HepG2 (cell line): ENCODE measurements at regions not wholly inside any gene's neighbourhood (a gene's known extent, or its start where the extent isn't known, plus 50 kb on each side); places are given as distances from the start of the nearest gene placed in this dataset.

Experiments
- ATAC-seq: fragments of 200-7000 bp; cut with Tn5 transposase; 3 replicates; pipeline ENCODE4 v1.9.1; 2020; ENCODE audit warnings: mild to moderate bottlenecking, moderate library complexity
- BruUV-seq: library from RNA; stranded (reverse); fragments of 400-500 nt; replicated peaks from 2 replicates; lab custom pipeline; 2021; lab: Mats Ljungman, UMichigan
- CTCF ChIA-PET: fragments of 300-600 bp; formaldehyde crosslinking; extraction: SDS; loops from one replicate; lab custom pipeline; 2021; ENCODE audit warnings: low total read pairs, inconsistent platforms, low intra/inter-chr PET ratio; lab: Yijun Ruan, JAX
- POLR2A ChIA-PET: fragments of 350-600 bp; sonication (Branson Sonifier 250); formaldehyde crosslinking; loops from one replicate; lab custom pipeline; 2020; ENCODE audit warnings: antibody characterized with exemption, inconsistent platforms; lab: Yijun Ruan, JAX
- DNase-seq: peaks from one replicate; pipeline ENCODE4 v3.0.0-alpha.2; 2015; ENCODE audit warnings: low spot score
- FAIRE-seq: peaks from 3 replicates; lab custom pipeline; 2011; peaks lifted over from hg19 to GRCh38; lab: Jason Lieb, UNC
- H2AFZ ChIP-seq: one replicate; pipeline ENCODE4 v1.6.1; 2011; ENCODE audit warnings: low read length, inconsistent platforms
- H3K27ac ChIP-seq: fragments of 300-600 bp; 3 replicates; pipeline ENCODE4 v1.8.0; 2011; ENCODE audit warnings: mixed run types, mild to moderate bottlenecking, mixed read lengths, low read length, inconsistent platforms; ENCODE audit not compliant: insufficient read depth; ENCODE audit errors: extremely low read length
- H3K27me3 ChIP-seq, 2 experiments: fragments of 200-600 bp in 1 of 2; 2 replicates in 1 of 2; 3 replicates in 1 of 2; pipeline versions ENCODE4 v1.6.0 to v1.8.0; 2011; ENCODE audit warnings: low read length in 2 of 2, mild to moderate bottlenecking in 2 of 2, moderate library complexity in 2 of 2, inconsistent platforms in 1 of 2; ENCODE audit not compliant: insufficient read depth in 2 of 2, control insufficient read depth in 1 of 2
- H3K36me3 ChIP-seq, 2 experiments: fragments of 200-600 bp in 1 of 2; replicated peaks in 1 of 2; 2 replicates in 1 of 2; 3 replicates in 1 of 2; pipeline versions ENCODE4 v1.5.1 to v1.8.0; 2011; ENCODE audit warnings: low read length in 2 of 2, inconsistent platforms in 1 of 2; ENCODE audit not compliant: insufficient read depth in 2 of 2, control insufficient read depth in 1 of 2
- H3K4me1 ChIP-seq: 2 replicates; pipeline ENCODE4 v1.5.1; 2012; ENCODE audit warnings: low read length, inconsistent platforms; ENCODE audit not compliant: insufficient read depth
- H3K4me2 ChIP-seq: 2 replicates; pipeline ENCODE4 v1.6.0; 2011; ENCODE audit warnings: low read depth, low read length, inconsistent platforms
- H3K4me3 ChIP-seq, 3 experiments: fragments of 200-600 bp in 1 of 3; sonication (generic), shearing (Covaris generic) in 1 of 3; replicated peaks in 1 of 3; 2 replicates each; pipeline ENCODE4 v1.5.1; 2011 to 2016; ENCODE audit warnings: low read length in 3 of 3, inconsistent platforms in 2 of 3, low read depth in 2 of 3, mild to moderate bottlenecking in 2 of 3, control low read depth in 1 of 3, mixed read lengths in 1 of 3; ENCODE audit not compliant: insufficient read depth in 1 of 3
- H3K79me2 ChIP-seq: one replicate; pipeline ENCODE4 v1.6.1; 2011; ENCODE audit warnings: low read length, inconsistent platforms; ENCODE audit not compliant: insufficient read depth
- H3K9ac ChIP-seq: 2 replicates; pipeline ENCODE4 v1.6.0; 2011; ENCODE audit warnings: mild to moderate bottlenecking, low read depth, low read length, inconsistent platforms; ENCODE audit not compliant: insufficient read depth
- H3K9me3 ChIP-seq: 2 replicates; pipeline ENCODE4 v1.5.1; 2012; ENCODE audit warnings: mild to moderate bottlenecking, low read length
- H4K20me1 ChIP-seq: 2 replicates; pipeline ENCODE4 v1.6.0; 2011; ENCODE audit warnings: inconsistent platforms, mild to moderate bottlenecking, low read length, moderate library complexity; ENCODE audit not compliant: insufficient read depth
- BRD4 ChIP-seq: sonication (generic); formaldehyde crosslinking; IDR thresholded peaks from 2 replicates; pipeline ENCODE4 v1.4.0; 2020; ENCODE audit warnings: missing genetic modification reagents
- EP300 ChIP-seq, 3 experiments: sonication (generic) in 1 of 3; formaldehyde crosslinking in 1 of 3; IDR thresholded peaks; 2 replicates each; pipeline versions ENCODE4 v1.5.1 to v1.6.1; 2011 to 2020; ENCODE audit warnings: low read depth in 2 of 3, low read length in 2 of 3, borderline replicate concordance in 1 of 3, improper control_type of control experiment in 1 of 3, mild to moderate bottlenecking in 1 of 3, missing genetic modification reagents in 1 of 3, moderate library complexity in 1 of 3
- MAFF ChIP-seq: IDR thresholded peaks from 2 replicates; pipeline ENCODE4 v1.6.1; 2011; ENCODE audit warnings: low read depth, low read length, improper control_type of control experiment
- MAFK ChIP-seq, 2 experiments: IDR thresholded peaks in 1 of 2; conservative IDR thresholded peaks in 1 of 2; 2 replicates each; pipeline ENCODE4 v1.6.1; 2011; ENCODE audit warnings: improper control_type of control experiment in 2 of 2, low read length in 2 of 2
- MTF2 ChIP-seq: sonication (generic); formaldehyde crosslinking; IDR thresholded peaks from 2 replicates; pipeline ENCODE4 v1.5.0; 2020; ENCODE audit warnings: missing genetic modification reagents, borderline replicate concordance
- NR2F6 ChIP-seq, 2 experiments: IDR thresholded peaks; 2 replicates each; pipeline ENCODE4 v1.6.1; 2016; ENCODE audit warnings: antibody characterized with exemption in 1 of 2, mild to moderate bottlenecking in 1 of 2
- SOX6 ChIP-seq, 2 experiments: fragments of 450-650 bp in 1 of 2; sonication (generic) in 1 of 2; formaldehyde crosslinking in 1 of 2; IDR thresholded peaks; 2 replicates each; pipeline versions ENCODE4 v1.4.0 to v1.6.1; 2017 to 2020; ENCODE audit warnings: antibody characterized with exemption in 1 of 2, mild to moderate bottlenecking in 1 of 2, missing genetic modification reagents in 1 of 2
- SRY ChIP-seq: sonication (generic); formaldehyde crosslinking; IDR thresholded peaks from 2 replicates; pipeline ENCODE4 v1.8.0; 2022; ENCODE audit warnings: mild to moderate bottlenecking, missing genetic modification reagents
- ZBTB20 ChIP-seq: sonication (generic); formaldehyde crosslinking; IDR thresholded peaks from 2 replicates; pipeline ENCODE4 v1.8.1; 2023; ENCODE audit warnings: missing genetic modification reagents, low read depth, mild to moderate bottlenecking, borderline replicate concordance
- WGBS: methylation state at CpG from one replicate; pipeline ENCODE4 v1.1.6; 2017; ENCODE audit warnings: low lambda C conversion rate; 5-methylcytosine and 5-hydroxymethylcytosine counted together
- in situ Hi-C: cut with HindIII; loops from 2 replicates; pipeline ENCODE4 v1.10.0; 2017; ENCODE audit warnings: low pct_unique_long_range_greater_than_20kb; ENCODE audit not compliant: extremely low pct_ligation_motif_present
- intact Hi-C: fragments of 100-400 bp; cut with micrococcal nuclease; formaldehyde crosslinking; loops from one replicate; pipeline ENCODE4 v1.10.0; 2022; ENCODE audit not compliant: unreplicated experiment
- TF ChIP-seq, protein P1 (sequence below): sonication (generic); formaldehyde crosslinking; IDR thresholded peaks from 2 replicates; pipeline ENCODE4 v1.8.0; 2022; ENCODE audit warnings: mild to moderate bottlenecking, missing genetic modification reagents; ENCODE audit not compliant: insufficient replicate concordance
- TF ChIP-seq, protein P2 (sequence below): sonication (generic); formaldehyde crosslinking; IDR thresholded peaks from 2 replicates; pipeline ENCODE4 v1.5.0; 2020; ENCODE audit warnings: mild to moderate bottlenecking, missing genetic modification reagents

DNA sequence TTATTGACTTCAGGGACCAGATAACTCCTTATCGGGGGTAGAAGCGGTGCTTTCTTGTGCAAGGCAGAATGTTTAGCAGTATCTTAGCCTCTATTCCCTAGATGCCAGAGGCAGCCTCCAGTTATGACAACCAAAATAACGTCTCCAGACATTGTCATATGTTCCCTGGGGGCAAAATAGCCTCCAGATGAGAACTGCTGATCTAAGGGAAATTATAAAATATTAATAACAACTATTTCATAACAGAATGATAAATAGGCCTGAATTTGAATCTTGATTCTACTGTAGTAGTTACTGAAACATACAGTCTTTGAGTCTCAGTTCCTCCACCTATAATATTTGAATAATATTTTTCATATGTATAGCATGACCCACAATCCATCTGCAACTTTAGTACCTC, 1431.3 kb downstream of the ZPLD1 start:
- ChIA-PET CTCF (no interaction called here), POLR2A (no interaction called here)
- Histone ChIP-seq H3K36me3 (no peaks in the 10 kb centered on the region), H3K4me3 (no peak overlapping the region), H3K27me3 (no peaks in the 10 kb centered on the region), H4K20me1 (no peaks in the 10 kb centered on the region), H3K4me2 (no peak overlapping the region), H3K27ac (no peak overlapping the region), H3K79me2 (no peaks in the 10 kb centered on the region), H2AFZ (no peak overlapping the region), H3K9me3 (no peaks in the 10 kb centered on the region), H3K9ac (no peak overlapping the region), H3K4me1 (no peaks in the 10 kb centered on the region)
- ATAC-seq (no peak), DNase-seq (no peak), FAIRE-seq (no peak)
- 35% methylated on average over 3 of the region's 3 CpGs for WGBS
- no TSS peak for BruUV-seq
- in situ Hi-C loops = no loop called here
- intact Hi-C loops = no loop called here
- TF ChIP-seq NR2F6 (IDR thresholded peaks at IDR 0.05) (no peak), NR2F6 (CRISPR knock-in tag; IDR thresholded peaks at IDR 0.05) (no peak), ZBTB20 (no peak), SRY (CRISPR knock-in tag) (no peak), MTF2 (CRISPR knock-in tag) (no peak), MAFF (peak; percentile 64), EP300 (IDR thresholded peaks at IDR 0.05; ENCODE audit: low read depth in 2 of 2, low read length in 2 of 2) (no peak), EP300 (CRISPR knock-in tag; IDR thresholded peaks at IDR 0.05; ENCODE audit: borderline replicate concordance) (no peak), SOX6 (IDR thresholded peaks at IDR 0.05) (no peak), SOX6 (CRISPR knock-in tag; IDR thresholded peaks at IDR 0.05) (no peak), MAFK (conservative IDR thresholded peaks at IDR 0.05 in 1 of 2, IDR thresholded peaks at IDR 0.05 in 1 of 2; ENCODE audit: low read length in 2 of 2) (peak in 1 of 2 experiments; percentile 85; a peak in 3 of 4 replicates), BRD4 (CRISPR knock-in tag) (no peak)
- TF ChIP-seq, protein P1, sequence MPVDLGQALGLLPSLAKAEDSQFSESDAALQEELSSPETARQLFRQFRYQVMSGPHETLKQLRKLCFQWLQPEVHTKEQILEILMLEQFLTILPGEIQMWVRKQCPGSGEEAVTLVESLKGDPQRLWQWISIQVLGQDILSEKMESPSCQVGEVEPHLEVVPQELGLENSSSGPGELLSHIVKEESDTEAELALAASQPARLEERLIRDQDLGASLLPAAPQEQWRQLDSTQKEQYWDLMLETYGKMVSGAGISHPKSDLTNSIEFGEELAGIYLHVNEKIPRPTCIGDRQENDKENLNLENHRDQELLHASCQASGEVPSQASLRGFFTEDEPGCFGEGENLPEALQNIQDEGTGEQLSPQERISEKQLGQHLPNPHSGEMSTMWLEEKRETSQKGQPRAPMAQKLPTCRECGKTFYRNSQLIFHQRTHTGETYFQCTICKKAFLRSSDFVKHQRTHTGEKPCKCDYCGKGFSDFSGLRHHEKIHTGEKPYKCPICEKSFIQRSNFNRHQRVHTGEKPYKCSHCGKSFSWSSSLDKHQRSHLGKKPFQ (CRISPR knock-in tag) = no peak
- TF ChIP-seq, protein P2, sequence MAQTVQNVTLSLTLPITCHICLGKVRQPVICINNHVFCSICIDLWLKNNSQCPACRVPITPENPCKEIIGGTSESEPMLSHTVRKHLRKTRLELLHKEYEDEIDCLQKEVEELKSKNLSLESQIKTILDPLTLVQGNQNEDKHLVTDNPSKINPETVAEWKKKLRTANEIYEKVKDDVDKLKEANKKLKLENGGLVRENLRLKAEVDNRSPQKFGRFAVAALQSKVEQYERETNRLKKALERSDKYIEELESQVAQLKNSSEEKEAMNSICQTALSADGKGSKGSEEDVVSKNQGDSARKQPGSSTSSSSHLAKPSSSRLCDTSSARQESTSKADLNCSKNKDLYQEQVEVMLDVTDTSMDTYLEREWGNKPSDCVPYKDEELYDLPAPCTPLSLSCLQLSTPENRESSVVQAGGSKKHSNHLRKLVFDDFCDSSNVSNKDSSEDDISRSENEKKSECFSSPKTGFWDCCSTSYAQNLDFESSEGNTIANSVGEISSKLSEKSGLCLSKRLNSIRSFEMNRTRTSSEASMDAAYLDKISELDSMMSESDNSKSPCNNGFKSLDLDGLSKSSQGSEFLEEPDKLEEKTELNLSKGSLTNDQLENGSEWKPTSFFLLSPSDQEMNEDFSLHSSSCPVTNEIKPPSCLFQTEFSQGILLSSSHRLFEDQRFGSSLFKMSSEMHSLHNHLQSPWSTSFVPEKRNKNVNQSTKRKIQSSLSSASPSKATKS (CRISPR knock-in tag) = no peak
